ENCODE measurements at regions not wholly inside any gene's neighbourhood (a gene's known extent, or its start where the extent isn't known, plus 50 kb on each side); places are given as distances from the start of the nearest gene placed in this dataset.

DNA sequence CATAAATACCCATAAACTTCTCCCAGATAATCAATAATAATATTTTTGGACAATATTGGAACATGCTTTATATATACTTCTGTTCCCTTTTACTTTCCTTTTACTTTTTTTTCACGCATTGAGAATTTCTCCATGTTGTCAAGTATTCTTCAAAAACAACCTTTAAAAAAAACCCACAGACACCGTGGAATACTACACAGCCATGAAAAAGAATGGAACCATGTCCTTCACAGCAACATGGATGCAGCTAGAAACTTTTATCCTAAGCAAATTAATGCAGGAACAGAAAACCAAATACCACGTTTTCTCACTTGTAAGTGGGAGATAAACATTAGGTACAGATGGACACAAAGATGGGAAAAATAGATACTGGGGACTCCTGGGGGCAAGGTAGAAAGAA is 854.7 kb downstream of the TBC1D22A start:
- H3K36me3 ChIP-seq (ENCODE audit: low read length): no peaks in the 10 kb centered on the region
- H3K79me2 ChIP-seq (ENCODE audit: insufficient read depth, low read length): no peaks in the 10 kb centered on the region
- H3K9ac ChIP-seq (ENCODE audit: low read length): no peak overlapping the region
- H3K27me3 ChIP-seq (ENCODE audit: low read length): no peaks in the 10 kb centered on the region
- no peak overlapping the region for H3K4me2 ChIP-seq (ENCODE audit: low read depth, low read length, poor library complexity, severe bottlenecking)
- no peak for TF ChIP-seq EZH2phosphoT487 (conservative IDR thresholded peaks at IDR 0.05; ENCODE audit: low read length)
- TF ChIP-seq, protein P1, sequence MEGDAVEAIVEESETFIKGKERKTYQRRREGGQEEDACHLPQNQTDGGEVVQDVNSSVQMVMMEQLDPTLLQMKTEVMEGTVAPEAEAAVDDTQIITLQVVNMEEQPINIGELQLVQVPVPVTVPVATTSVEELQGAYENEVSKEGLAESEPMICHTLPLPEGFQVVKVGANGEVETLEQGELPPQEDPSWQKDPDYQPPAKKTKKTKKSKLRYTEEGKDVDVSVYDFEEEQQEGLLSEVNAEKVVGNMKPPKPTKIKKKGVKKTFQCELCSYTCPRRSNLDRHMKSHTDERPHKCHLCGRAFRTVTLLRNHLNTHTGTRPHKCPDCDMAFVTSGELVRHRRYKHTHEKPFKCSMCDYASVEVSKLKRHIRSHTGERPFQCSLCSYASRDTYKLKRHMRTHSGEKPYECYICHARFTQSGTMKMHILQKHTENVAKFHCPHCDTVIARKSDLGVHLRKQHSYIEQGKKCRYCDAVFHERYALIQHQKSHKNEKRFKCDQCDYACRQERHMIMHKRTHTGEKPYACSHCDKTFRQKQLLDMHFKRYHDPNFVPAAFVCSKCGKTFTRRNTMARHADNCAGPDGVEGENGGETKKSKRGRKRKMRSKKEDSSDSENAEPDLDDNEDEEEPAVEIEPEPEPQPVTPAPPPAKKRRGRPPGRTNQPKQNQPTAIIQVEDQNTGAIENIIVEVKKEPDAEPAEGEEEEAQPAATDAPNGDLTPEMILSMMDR (IDR thresholded peaks at IDR 0.05; ENCODE audit: insufficient read depth, low read length, poor library complexity, severe bottlenecking): no peak
- H2AFZ ChIP-seq (ENCODE audit: low read depth, low read length, severe bottlenecking): no peak overlapping the region
- H3F3A ChIP-seq (ENCODE audit: insufficient read depth): no peaks in the 10 kb centered on the region
- no peak overlapping the region for H3K4me3 ChIP-seq (ENCODE audit: insufficient read depth, low read length, poor library complexity, severe bottlenecking)
- no peak overlapping the region for H3K27ac ChIP-seq (ENCODE audit: low read depth, low read length)
- no peaks in the 10 kb centered on the region for H3K9me3 ChIP-seq (ENCODE audit: insufficient read depth, low read length)
- H3K9me2 ChIP-seq (replicated peaks; ENCODE audit: insufficient read depth, low read length): no peaks in the 10 kb centered on the region
- no peaks in the 10 kb centered on the region for H4K20me1 ChIP-seq (ENCODE audit: low read depth, low read length)

DNA sequence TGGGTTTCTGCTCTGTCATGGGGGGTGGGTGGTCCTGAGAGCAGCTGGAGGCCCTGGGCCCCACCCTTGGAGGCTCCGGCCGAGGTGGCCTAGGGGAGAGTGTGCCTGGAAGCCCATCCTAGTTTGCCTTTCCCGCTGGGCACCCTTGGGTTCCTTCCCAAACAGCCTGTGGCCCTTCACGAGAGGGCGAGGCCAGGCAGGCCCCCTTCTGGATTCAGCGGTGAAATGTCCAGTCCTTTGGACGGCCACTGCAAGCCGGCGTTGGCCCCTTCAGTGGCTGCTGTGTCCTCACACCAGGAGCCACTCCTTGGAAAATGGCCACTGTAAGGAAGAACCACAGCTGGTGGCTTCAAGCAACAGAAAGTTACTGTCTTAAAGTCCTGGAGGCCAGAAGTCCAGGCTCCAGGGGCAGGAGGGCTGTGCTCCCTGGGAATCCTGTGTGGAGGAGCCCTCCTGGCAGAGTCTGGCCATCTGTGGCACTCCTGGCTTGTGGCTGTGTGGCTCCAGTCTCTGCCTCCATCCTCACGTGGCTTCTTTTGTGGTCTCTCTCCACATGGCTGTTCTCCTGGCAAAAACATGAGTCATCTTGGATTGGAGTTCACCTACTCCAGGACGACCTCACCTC is 854.1 kb downstream of the TBC1D22A start:
- TF ChIP-seq, protein P1 (IDR thresholded peaks at IDR 0.05; ENCODE audit: insufficient read depth, low read length, poor library complexity, severe bottlenecking): no peak
- no peak for TF ChIP-seq EZH2phosphoT487 (conservative IDR thresholded peaks at IDR 0.05; ENCODE audit: low read length)
- H3K4me2 ChIP-seq (ENCODE audit: low read depth, low read length, poor library complexity, severe bottlenecking): no peak overlapping the region
- H3K27me3 ChIP-seq (ENCODE audit: low read length): no peaks in the 10 kb centered on the region
- no peaks in the 10 kb centered on the region for H3K36me3 ChIP-seq (ENCODE audit: low read length)
- no peaks in the 10 kb centered on the region for H3K79me2 ChIP-seq (ENCODE audit: insufficient read depth, low read length)
- H3K9ac ChIP-seq (ENCODE audit: low read length): no peak overlapping the region
- no peak overlapping the region for H3K27ac ChIP-seq (ENCODE audit: low read depth, low read length)
- no peaks in the 10 kb centered on the region for H4K20me1 ChIP-seq (ENCODE audit: low read depth, low read length)
- no peak overlapping the region for H2AFZ ChIP-seq (ENCODE audit: low read depth, low read length, severe bottlenecking)
- no peak overlapping the region for H3K4me3 ChIP-seq (ENCODE audit: insufficient read depth, low read length, poor library complexity, severe bottlenecking)
- H3K9me3 ChIP-seq (ENCODE audit: insufficient read depth, low read length): no peaks in the 10 kb centered on the region
- H3K9me2 ChIP-seq (replicated peaks; ENCODE audit: insufficient read depth, low read length): no peaks in the 10 kb centered on the region
- H3F3A ChIP-seq (ENCODE audit: insufficient read depth): no peaks in the 10 kb centered on the region

DNA sequence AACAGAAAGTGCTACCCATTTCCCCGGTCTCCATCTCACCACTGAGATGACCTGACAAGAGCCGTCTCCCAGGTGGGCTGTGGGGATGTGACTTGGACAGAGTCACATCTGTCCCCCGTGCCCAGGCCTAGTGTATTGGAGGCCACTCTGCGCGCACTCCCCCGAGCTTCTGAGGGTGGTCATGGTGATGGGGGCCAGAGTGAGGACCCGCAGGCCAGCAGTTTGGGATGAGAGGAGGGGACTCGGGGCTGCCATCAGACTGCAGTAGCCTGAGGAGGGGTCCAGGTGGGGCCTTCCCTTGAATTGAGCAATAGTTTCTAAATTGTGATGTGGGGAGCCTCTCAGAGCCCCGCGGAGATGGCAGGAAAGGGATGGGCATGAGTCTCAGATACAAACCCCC is 852.6 kb downstream of the TBC1D22A start:
- H3K36me3 ChIP-seq (ENCODE audit: low read length): no peaks in the 10 kb centered on the region
- no peak overlapping the region for H3K27ac ChIP-seq (ENCODE audit: low read depth, low read length)
- no peaks in the 10 kb centered on the region for H3K79me2 ChIP-seq (ENCODE audit: insufficient read depth, low read length)
- no peaks in the 10 kb centered on the region for H3K27me3 ChIP-seq (ENCODE audit: low read length)
- H3K9me3 ChIP-seq (ENCODE audit: insufficient read depth, low read length): no peaks in the 10 kb centered on the region
- no peak overlapping the region for H3K4me2 ChIP-seq (ENCODE audit: low read depth, low read length, poor library complexity, severe bottlenecking)
- H2AFZ ChIP-seq (ENCODE audit: low read depth, low read length, severe bottlenecking): no peak overlapping the region
- H4K20me1 ChIP-seq (ENCODE audit: low read depth, low read length): no peaks in the 10 kb centered on the region
- no peak for TF ChIP-seq EZH2phosphoT487 (conservative IDR thresholded peaks at IDR 0.05; ENCODE audit: low read length)
- TF ChIP-seq, protein P1 (IDR thresholded peaks at IDR 0.05; ENCODE audit: insufficient read depth, low read length, poor library complexity, severe bottlenecking): no peak
- no peak overlapping the region for H3K9ac ChIP-seq (ENCODE audit: low read length)
- H3K9me2 ChIP-seq (replicated peaks; ENCODE audit: insufficient read depth, low read length): no peaks in the 10 kb centered on the region
- no peak overlapping the region for H3K4me3 ChIP-seq (ENCODE audit: insufficient read depth, low read length, poor library complexity, severe bottlenecking)
- no peaks in the 10 kb centered on the region for H3F3A ChIP-seq (ENCODE audit: insufficient read depth)
